Sigmoid colon (tissue), 4 donors: ENCODE measurements at regions not wholly inside any gene's neighbourhood (a gene's known extent, or its start where the extent isn't known, plus 50 kb on each side); places are given as distances from the start of the nearest gene placed in this dataset.

ENCODE experiments used
- CTCF ChIP-seq, 4 experiments: fragments of 450-650 bp in 3 of 4; fragments of 200-600 bp in 1 of 4; IDR thresholded peaks; one replicate each; pipeline ENCODE4 v1.5.1; 2016 to 2019; ENCODE audit warnings: antibody characterized with exemption in 4 of 4, mild to moderate bottlenecking in 3 of 4, moderate library complexity in 2 of 4
- POLR2A ChIP-seq, 2 donors: fragments of 450-650 bp; IDR thresholded peaks; one replicate each; pipeline ENCODE4 v1.6.1; 2016; ENCODE audit warnings: antibody characterized with exemption in 2 of 2, mild to moderate bottlenecking in 2 of 2, moderate library complexity in 2 of 2
- POLR2AphosphoS5 ChIP-seq, 4 donors: sonication (generic); formaldehyde crosslinking; IDR thresholded peaks; one replicate each; pipeline ENCODE4 v1.6.1; 2017; ENCODE audit warnings: antibody characterized with exemption in 4 of 4

GRCh38 chr7:101743995-101744360 is 73.4 kb upstream of the CUX1 start:
- TF ChIP-seq CTCF (IDR thresholded peaks at IDR 0.05) (no peak), POLR2AphosphoS5 (IDR thresholded peaks at IDR 0.05) (no peak), POLR2A (IDR thresholded peaks at IDR 0.05) (no peak)
